ENCODE measurements at regions not wholly inside any gene's neighbourhood (a gene's known extent, or its start where the extent isn't known, plus 50 kb on each side); places are given as distances from the start of the nearest gene placed in this dataset.

DNA sequence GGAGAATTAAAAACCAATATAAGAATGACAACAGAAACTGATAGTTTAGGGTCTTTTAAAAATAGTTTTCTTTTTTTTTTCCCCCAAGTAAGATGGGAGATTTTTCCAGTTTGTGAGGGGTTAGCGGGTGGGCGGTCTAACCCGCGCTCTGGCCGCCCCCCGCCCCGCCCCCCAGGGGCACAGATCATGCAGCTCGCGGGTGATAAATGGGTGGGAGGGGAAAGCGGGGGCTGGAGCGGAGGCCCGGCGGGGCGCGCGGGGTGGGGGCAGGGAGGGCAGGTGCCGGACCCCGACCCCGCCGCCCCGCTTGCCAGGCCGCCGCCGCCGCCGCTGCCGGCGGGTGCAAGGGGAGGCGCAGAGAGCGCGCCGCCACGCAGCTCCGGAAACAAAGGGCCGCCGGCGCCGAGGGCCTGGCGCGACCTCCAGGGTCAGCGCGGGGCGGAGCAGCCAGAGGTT lies 60.1 kb upstream of the GSE1 start:
- Histone ChIP-seq H3K4me1 (peaks cover 17 to 57% (median 45%) of the 10 kb centered on the region in 4 donors), H3K27me3 (no peaks in the 10 kb centered on the region), H3K27ac (peak overlapping the region; percentile 91 to 97 (median 95)), H3K36me3 (no peaks in the 10 kb centered on the region), H3K4me3 (peak overlapping the region; percentile 61 to 90 (median 76)), H3K9me3 (no peaks in the 10 kb centered on the region)
- intact Hi-C loops (cut with DNase I; ENCODE audit: low total_unique reads): no loop called here
- DNase-seq: no peak
- WGBS, 5 donors: 2 to 8% (median 3%) methylated on average over 23 to 43 of the region's 43 CpGs
- TF ChIP-seq EP300 (IDR thresholded peaks at IDR 0.05) (no peak), POLR2AphosphoS5 (IDR thresholded peaks at IDR 0.05) (no peak), POLR2A (IDR thresholded peaks at IDR 0.05) (no peak)
- TF ChIP-seq, protein P1, sequence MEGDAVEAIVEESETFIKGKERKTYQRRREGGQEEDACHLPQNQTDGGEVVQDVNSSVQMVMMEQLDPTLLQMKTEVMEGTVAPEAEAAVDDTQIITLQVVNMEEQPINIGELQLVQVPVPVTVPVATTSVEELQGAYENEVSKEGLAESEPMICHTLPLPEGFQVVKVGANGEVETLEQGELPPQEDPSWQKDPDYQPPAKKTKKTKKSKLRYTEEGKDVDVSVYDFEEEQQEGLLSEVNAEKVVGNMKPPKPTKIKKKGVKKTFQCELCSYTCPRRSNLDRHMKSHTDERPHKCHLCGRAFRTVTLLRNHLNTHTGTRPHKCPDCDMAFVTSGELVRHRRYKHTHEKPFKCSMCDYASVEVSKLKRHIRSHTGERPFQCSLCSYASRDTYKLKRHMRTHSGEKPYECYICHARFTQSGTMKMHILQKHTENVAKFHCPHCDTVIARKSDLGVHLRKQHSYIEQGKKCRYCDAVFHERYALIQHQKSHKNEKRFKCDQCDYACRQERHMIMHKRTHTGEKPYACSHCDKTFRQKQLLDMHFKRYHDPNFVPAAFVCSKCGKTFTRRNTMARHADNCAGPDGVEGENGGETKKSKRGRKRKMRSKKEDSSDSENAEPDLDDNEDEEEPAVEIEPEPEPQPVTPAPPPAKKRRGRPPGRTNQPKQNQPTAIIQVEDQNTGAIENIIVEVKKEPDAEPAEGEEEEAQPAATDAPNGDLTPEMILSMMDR (IDR thresholded peaks at IDR 0.05): no peak

DNA sequence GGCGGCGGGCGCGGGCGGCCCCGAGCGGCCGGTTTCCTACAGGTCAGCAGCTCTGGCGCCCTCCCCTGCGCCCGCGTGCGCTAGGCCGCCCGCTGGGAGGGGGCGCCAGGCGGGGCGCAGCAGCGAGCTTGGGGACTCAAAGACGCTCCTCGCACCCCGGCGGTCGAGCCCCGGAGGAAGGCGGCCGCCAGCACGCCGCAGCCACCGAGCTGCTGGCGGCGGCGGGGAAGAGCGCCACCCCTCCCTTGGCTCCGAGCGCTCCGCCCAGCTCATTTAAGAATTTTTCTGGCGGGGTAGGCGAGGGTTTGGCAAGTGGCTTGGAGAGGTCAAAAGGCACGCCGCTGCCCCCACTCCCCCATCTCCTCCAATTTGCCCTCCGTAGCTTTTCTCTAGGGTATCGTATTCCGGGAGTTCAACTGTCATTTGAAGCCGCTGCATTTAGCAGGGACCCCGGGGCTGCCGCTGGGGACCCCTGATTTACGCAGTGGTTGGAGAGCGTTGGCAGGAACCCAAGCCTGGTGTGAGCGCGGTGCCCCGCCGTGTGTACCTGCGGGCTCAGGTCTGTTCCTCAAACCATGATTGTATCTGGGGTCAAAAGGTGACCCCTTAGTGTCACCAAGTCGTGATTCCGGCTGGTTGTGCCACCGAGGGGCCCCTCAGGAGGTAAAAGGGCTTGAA lies 59.5 kb upstream of the GSE1 start:
- no peaks in the 10 kb centered on the region for H3K27me3 ChIP-seq
- intact Hi-C loops (cut with DNase I; ENCODE audit: low total_unique reads): no loop called here
- WGBS, 5 donors: 0 to 1% (median 1%) methylated on average over 23 to 57 of the region's 57 CpGs
- peak; percentile 79 to 85 for DNase-seq
- no peaks in the 10 kb centered on the region for H3K9me3 ChIP-seq
- H3K4me3 ChIP-seq: peak overlapping the region; percentile 61 to 90 (median 76)
- TF ChIP-seq POLR2AphosphoS5 (IDR thresholded peaks at IDR 0.05) (peak in 1 of 3 donors; percentile 19), POLR2A (IDR thresholded peaks at IDR 0.05) (no peak), EP300 (IDR thresholded peaks at IDR 0.05) (no peak)
- TF ChIP-seq, protein P1 (IDR thresholded peaks at IDR 0.05): peak in 2 of 7 experiments; percentile 6 to 34
- H3K27ac ChIP-seq: peak overlapping the region; percentile 91 to 97 (median 95)
- no peaks in the 10 kb centered on the region for H3K36me3 ChIP-seq
- H3K4me1 ChIP-seq: peaks cover 23 to 63% (median 50%) of the 10 kb centered on the region in 4 donors

DNA sequence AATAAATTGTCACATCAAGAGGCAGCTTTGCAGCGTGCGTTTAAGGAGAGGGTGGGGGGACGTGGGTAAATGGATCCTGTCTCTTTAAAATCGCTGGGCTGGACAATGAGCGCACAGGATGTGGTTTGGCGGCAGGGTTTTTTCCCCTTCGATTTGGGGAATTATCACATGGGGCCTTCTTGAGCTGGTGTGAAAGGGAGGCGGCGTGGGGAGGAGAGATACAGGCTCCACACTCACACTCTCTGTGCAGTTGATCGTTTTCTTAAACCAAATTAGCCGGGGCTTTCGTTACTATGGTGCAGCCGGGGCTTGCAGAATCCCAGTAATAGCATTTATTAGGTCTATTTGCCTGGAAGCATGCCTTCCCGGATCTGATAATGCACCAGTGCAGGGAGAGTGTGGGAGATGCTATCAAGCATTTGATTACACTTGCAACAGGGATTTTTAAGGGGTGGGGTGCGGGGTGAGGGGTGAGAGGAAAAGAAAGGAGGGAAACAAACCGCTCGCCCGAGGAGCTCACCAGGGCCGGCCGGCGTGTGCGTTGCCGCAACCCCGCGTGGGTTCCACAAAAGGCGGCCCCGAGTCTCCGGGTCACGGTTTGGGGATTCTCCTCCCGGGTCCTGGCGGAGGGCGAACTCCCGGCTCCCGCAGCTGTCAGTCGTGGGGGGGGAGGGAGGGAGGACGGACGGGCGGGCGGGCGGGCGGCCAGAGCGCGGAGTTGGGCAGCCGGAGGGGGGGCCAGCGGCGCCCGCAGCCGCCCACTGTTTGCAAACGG lies 58.8 kb upstream of the GSE1 start:
- Histone ChIP-seq H3K27ac (peak overlapping the region; percentile 91 to 97 (median 95)), H3K4me1 (peaks cover 30 to 70% (median 57%) of the 10 kb centered on the region in 4 donors), H3K9me3 (no peaks in the 10 kb centered on the region), H3K4me3 (peak overlapping the region; percentile 61 to 90 (median 76)), H3K27me3 (no peaks in the 10 kb centered on the region), H3K36me3 (no peaks in the 10 kb centered on the region)
- peak in 2 of 3 donors; percentile 32 to 33 for TF ChIP-seq POLR2AphosphoS5 (IDR thresholded peaks at IDR 0.05)
- TF ChIP-seq, protein P1 (IDR thresholded peaks at IDR 0.05): no peak
- peak; percentile 73 to 89 for DNase-seq
- intact Hi-C loops (cut with DNase I; ENCODE audit: low total_unique reads): no loop called here
- 0 to 1% (median 0%) methylated on average over 33 to 49 of the region's 49 CpGs for WGBS, 5 donors

DNA sequence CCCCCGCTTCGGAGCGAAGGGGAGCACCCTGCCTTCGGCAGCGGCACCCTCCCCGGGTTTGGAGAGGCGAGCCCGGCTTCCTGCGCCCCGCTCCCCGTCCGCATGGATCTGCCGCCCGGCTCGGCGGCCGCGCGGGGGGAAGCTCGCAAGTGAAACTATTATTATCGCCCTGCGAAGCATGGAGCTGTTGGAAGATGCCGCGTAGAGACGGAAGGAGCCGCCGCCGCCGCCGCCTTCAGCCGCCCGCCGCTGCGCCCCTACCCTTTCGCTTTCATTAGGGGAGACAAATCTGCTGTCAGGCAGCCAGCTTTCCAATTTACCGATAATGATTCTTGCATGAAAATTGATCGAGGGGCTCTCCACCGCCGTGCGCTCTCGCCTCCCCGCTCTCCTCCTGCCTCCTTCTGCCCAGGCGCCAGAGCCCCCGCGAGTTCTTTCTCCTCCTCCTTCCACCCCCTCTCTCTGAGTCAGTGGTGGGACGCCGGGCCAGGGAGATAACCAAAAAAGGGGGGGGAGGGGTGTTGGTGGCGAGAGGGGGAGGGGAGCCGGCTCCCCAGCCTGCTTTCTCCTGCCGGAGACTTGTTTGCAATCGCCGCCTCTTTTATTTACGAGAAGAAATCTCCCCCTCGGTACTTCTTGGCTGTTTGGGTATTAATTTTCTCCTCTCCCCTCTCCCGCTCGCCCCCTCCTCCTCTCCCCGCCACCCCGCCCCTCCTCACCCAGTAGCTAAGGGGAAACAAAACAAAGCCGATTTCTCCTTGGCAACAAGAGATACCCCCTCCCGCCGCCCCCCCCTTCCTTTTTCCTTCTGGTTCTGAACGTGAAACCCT lies 58.0 kb upstream of the GSE1 start:
- H3K27me3 ChIP-seq: no peaks in the 10 kb centered on the region
- H3K4me1 ChIP-seq: peaks cover 36 to 75% (median 61%) of the 10 kb centered on the region in 4 donors
- H3K4me3 ChIP-seq: peak overlapping the region; percentile 61 to 90 (median 76)
- peak overlapping the region; percentile 91 to 97 (median 95) for H3K27ac ChIP-seq
- H3K9me3 ChIP-seq: no peaks in the 10 kb centered on the region
- 0% methylated on average over 44 to 62 of the region's 62 CpGs for WGBS, 5 donors
- intact Hi-C loops (cut with DNase I; ENCODE audit: low total_unique reads): loop anchor here (5.0 kb wide), 1 partner anchor 52 kb away; no protein-coding TSS in a partner anchor
- TF ChIP-seq, protein P1 (IDR thresholded peaks at IDR 0.05): no peak
- TF ChIP-seq POLR2A (IDR thresholded peaks at IDR 0.05) (peak in 1 of 4 donors; percentile 9), POLR2AphosphoS5 (IDR thresholded peaks at IDR 0.05) (peak in 2 of 3 donors; percentile 9 to 31)
- peak; percentile 60 to 89 for DNase-seq
- H3K36me3 ChIP-seq: no peaks in the 10 kb centered on the region
